HG02798 (cell line): ENCODE measurements at regions not wholly inside any gene's neighbourhood (a gene's known extent, or its start where the extent isn't known, plus 50 kb on each side); places are given as distances from the start of the nearest gene placed in this dataset.

ENCODE experiments used
- ATAC-seq: cut with Tn5 transposase; IDR thresholded peaks from one replicate; pipeline ENCODE4 v1.9.1; 2021; ENCODE audit warnings: mild to moderate bottlenecking; ENCODE audit not compliant: unreplicated experiment, poor library complexity

GRCh38 chr13:47831265-47831664 is 169.8 kb downstream of the SUCLA2 start:
- ATAC-seq, result no peak

DNA sequence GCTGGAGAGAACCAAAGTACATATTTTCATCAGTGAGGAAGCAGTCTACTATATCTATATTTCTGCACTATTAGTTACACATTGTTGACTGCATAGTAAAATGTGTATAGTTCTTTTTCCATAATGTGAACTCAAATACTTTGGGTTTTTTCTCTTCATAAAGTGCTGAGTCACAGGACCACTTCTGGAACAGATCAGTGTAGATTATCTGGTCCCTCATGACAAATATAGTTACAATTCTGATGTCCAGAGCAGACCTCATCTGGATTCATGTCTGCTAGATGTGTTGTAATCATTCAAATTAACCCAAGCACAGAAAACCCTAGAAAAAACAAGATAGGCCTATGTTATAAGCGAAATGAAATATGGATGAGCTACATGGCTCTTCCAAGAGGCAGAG is 171.4 kb downstream of the SUCLA2 start:
- ATAC-seq, result no peak

GRCh38 chr13:47826471-47826870 is 174.6 kb downstream of the SUCLA2 start:
- no peak for ATAC-seq

DNA sequence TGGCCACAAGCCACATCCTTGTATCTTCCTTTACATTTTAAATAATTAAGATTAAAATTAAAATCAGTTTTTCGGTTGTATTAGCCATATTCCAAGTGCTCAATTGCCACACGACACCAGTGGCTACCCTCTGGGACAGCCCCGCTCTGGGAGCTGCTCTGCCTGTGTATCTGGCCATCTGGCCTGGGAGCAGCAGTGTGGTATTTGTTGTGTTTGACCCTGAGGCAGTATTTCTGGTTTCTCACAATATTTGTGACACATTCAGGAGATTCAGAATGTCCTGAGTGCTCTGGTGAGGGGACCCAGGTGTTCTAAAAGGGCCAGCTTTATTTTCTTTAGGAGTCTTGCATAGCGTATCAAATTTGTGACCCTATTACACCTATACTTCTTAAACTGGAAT is 179.0 kb downstream of the SUCLA2 start:
- ATAC-seq, result no peak

DNA sequence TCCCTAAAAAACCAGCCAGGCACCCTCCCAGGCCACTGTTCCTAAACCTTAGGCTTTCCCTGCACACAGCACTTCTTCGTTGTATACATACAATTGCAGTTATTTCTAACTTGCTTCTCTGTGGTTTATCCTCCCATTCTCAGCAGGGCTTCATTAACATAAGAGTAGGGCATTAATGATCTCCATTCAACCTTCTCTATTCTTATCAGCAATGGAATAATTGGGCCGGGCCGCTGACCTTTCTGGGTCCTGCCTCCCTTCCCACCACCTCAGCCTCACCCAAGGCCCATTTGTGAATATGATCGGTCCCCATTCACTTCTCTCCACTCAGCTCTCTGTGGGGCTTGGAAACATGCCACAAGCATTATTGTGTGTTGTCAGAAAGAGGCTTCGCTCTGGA is 184.2 kb downstream of the SUCLA2 start:
- ATAC-seq, result no peak

- ATAC-seq, result no peak
Observed at GRCh38 chr13:47813718-47814117, 187.4 kb downstream of the SUCLA2 start.

GRCh38 chr13:47809411-47809810 is 191.7 kb downstream of the SUCLA2 start:
- ATAC-seq, result no peak

- ATAC-seq, result no peak
Observed at GRCh38 chr13:47803131-47803530, 197.9 kb downstream of the SUCLA2 start.

DNA sequence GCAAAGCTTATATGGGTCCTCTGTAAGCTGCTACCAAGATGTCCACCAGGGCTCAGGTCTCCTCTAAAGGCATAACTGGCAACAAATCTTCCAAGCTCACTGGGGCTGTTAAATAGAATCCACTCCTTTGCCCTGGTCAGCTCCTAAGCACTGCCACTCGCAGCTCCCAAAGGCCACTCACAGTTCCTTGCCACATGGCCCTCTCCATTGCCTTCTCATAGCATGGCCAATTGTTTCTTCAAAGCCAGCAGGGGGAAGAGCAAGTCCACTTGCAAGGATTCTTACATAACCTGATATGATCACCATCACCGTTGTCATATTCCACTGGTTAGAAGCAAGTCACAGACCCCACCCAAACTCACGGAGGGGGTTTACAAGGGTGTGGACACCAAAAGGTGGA is 199.5 kb downstream of the SUCLA2 start:
- ATAC-seq, result no peak

- no peak for ATAC-seq
Observed at GRCh38 chr13:47800593-47800992, 200.5 kb downstream of the SUCLA2 start.

DNA sequence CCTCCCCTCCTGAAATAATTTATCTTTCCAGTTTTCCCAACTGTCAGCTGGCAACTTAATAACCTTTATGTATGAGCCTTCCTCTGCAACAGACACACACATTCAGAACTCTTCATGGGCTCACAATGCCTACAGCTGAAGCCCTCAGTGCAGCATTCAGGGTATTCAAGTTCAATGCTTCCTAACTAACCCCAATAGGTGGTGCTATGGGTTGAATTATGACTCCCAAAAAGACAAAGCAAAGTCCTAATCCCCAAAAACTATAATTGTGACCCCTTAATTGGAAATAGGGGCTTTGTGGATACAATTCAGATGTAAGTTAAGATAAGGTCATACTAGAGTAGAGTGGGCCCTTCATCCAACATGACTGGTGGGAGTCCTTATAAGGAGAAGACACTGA is 202.2 kb downstream of the SUCLA2 start:
- ATAC-seq, result no peak

DNA sequence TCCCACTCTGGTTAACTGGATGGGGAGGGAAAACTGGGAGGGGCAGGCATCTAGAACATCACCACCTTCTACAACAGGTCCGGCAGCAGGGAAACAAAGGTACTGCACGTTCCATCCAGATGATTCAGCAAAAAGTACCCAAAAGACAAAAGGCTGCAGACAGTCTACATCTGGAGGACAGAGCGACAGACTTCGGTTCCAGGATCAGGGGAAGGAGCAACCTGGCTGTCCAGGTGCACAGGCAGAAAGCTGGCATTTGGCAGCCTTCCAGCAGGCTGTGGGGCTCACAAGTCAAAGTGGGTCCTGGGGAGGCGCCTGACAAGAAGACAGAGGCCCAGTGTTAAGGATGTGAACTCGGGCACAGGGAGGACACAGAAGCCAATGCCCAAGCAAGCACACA is 202.9 kb downstream of the SUCLA2 start:
- no peak for ATAC-seq

DNA sequence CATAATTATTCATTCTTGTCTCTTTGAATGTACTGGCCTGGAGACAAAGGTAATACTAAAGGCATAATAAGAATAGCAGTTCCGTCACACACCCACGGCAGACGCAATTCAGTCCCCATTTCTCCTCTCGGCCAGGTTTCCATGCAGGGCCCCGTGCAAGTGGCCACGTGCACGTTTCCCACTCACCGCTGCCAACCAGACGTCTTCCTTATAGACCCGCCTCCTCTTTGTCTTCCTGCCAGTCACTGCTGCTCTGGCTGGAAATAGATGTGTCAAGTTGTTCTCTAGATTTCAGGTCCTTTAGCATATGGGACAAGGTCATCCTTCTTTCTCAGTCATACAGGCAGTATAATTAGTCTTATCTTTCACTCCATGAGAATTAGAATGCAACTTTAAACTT is 204.3 kb downstream of the SUCLA2 start:
- ATAC-seq, result no peak

- ATAC-seq, result no peak
Observed at GRCh38 chr13:47794963-47795362, 206.1 kb downstream of the SUCLA2 start.

- no peak for ATAC-seq
Observed at GRCh38 chr13:47790755-47791154, 210.3 kb downstream of the SUCLA2 start.

DNA sequence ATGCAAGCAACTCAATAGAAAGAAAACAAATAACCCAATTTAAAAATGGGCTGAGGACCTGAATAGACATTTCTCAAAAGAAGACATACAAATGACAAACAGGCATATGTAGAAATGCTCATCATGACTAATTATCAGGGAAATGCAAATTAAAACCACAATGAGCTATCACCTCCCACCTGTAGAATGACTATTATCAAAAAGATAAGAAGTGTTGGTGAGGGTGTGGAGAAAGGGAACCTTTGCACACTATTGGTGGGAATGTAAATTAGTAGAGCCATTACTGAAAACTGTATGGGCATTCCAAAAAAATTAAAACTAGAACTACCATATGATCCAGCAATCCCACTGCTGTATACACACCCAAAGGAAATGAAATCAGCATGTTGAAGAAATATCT is 212.2 kb downstream of the SUCLA2 start:
- ATAC-seq, result no peak

- ATAC-seq, result no peak
Observed at GRCh38 chr13:47774671-47774994, 226.4 kb downstream of the SUCLA2 start.

DNA sequence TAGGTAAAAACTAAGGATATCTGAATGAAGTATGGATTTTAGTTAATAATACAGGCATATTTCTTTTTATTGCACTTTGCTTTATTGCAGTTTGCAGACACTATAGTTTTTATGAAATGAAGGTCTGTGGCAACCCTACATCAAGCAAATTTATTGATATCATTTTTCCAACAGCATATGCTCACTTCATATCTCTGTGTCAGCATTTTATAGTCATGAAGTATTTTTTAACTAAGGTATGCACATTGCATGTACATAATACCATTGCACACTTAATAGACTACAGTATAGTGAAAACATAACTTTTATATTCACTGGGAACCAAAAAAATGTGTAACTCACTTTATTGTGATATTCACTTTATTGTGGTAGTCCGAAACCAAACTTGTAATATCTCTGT is 236.3 kb downstream of the SUCLA2 start:
- ATAC-seq, result no peak

DNA sequence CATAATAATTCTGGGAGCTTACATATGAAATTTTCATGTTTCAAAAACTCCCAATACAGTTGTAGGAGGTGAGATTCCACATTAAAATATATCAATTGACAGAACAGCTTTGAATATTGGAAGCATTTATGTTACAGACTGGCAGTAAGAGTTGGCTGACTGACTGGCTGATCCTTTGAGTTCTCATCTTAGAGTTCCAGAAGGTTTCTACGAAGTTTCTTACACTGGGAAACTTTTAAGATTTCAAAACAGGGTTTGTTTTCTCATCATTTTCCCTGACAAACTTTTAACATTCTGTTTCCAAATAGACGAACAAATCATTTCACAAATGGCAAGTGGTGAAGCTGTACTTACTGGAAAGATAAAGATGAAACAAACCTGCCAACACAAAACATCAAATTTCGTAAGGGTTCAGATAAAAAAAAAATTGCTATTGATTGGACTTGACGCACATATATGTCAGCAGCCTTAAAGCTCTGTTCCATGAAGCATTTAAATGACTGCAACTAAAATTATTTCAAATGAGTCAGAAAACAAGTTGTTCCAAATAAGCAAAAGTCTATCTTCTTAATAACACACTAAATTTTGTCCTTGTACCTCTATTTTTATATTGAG is 243.5 kb downstream of the SUCLA2 start:
- ATAC-seq, result no peak

- ATAC-seq, result no peak
Observed at GRCh38 chr13:47747901-47748300, 253.2 kb downstream of the SUCLA2 start.

GRCh38 chr13:47726394-47726793 is 274.7 kb downstream of the SUCLA2 start:
- no peak for ATAC-seq

DNA sequence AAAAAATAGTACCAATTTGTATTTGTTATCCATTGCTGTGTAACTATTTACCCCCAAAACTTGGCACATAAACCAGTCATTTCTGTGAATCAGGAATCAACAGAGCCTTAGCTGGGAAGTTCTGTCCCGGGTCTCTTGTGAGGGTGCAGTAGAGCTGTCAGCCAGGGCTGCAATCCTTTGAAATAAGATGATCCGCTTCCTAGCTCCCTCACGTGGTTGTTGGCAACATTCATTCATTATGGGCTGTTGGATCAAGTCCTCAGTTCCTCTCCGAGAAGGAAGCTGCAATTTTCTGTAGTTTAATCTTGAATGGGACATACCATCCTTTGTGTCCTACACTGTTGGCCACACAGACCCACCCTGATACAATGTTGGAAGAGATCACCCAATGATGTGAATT is 277.2 kb downstream of the SUCLA2 start:
- ATAC-seq, result no peak

DNA sequence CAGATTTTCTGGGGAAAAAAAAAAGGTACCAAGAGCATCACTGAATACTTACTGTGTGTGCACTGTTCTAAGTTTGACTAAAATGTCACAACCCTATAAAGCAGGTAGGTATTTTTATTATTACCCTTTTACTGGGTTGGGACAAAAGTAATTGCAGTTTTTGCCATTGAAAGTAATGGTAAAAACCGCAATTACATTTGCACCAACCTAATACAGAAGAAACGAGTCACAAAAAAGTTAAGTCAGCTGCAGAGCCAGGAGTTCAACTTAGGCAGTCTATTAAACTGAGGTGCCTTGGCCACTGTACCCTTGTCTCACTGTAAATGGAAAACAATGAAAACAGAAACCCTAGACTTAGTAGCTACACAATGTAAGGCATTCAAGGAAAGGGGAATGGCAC is 281.9 kb downstream of the SUCLA2 start:
- ATAC-seq, result no peak
